Hindlimb muscle (tissue), 1 donor: ENCODE measurements at regions not wholly inside any gene's neighbourhood (a gene's known extent, or its start where the extent isn't known, plus 50 kb on each side); places are given as distances from the start of the nearest gene placed in this dataset.

Experiments used
- DNase-seq: peaks from one replicate; pipeline ENCODE4 v3.0.0-alpha.2; 2013

DNA sequence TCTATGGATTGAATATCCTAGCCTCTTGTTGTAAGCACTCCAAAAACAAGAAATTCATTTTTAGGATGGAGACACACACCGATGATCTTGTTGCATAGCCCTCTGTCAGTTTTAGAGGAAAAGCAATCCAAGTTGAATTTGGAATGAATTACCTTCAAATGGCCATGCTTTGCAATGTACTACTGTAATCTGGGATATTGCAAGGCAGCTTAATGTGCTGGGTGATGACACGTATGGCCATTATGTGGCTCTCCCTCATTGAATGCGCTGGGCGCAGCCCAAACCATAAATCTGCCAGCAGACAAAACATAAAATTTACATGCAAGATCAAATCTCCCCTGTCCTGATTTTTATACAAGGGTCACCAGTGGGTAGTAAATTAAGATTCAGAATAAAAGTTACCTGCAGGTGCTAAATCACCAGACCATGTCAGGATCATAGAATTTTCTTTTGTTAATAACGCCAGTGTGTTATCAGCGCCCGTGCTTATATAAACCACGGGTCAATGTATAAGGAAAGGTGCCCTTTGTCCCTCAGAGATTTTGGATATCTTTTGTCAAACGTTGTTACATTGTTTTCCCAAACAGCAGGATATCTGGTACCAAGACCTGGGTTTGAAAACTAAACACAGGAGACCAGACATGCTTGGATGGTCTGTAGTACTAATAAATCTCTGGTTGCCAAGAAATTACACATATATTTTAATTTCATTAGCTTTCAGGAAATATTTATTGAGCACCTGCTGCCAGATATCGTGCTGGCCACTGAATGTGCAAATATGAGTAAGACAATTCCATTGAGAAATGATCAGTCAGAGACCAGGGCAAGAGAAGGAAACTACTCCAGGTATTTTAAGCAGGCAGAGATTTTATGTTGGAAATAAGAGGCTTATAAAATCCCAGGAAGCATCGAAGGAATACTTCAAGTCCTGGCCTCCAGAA is 237.1 kb downstream of the EBLN2 start:
- DNase-seq = no peak

DNA sequence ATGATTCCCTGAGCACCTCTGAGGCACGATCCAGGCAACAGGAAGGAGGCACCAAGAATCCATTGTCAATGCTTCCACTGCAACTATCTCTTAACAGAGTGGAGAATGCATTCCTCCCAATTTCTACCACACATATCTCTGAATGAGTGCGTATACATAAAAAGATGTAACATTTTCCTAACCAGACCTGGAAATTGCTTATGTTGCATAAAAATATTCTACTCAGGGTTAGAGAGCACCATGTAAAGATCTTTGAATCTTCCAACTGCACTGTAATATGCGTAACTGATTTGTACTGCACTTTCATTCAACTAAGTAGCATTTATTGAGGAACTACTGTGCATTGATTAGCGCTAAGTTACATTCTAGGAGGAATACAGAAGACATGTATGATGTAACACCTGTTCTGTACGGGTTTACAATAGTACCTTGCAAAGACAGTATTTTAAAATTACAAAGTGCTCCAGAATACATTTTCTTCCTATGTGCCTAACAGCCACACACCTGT is 237.8 kb downstream of the EBLN2 start:
- no peak for DNase-seq

DNA sequence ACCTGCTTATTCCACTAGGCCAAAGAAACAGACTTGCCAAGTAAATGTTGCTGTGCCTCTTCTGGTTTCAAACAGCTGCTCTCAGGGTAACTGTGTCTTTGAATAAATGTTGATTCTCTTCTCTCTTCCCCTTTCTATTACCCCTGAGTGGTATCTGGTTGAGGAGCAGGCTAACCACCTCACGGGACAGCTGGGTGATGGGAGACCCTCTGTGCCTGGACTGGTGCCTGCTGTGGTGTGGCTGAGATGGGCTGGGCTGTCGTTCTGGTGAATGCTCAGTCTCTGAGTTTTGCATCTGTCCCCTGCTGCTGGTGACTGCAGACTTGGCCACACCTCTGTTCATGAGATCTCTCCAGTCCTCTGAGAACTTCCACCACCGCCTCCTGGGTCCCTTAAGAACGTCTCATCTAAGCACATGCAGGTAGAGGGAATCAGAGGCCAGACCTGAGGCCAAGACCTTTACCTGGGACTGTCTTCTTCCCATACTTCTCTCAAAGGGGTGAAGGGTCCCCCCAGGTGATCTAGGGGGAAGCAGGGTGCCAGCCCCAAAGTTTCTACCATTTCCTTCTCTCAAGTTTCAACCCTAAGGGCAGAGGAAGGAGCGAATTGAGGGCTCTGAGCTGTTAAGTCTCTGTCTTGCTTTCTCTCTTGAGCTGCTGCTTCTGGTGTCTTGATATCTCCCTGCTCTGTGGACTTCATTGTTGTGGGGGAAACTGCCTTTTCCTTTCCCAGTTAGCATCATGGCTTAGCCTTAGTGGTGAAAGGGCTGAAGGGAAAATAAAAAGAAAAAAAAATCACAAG is 252.9 kb downstream of the EBLN2 start:
- DNase-seq = no peak

DNA sequence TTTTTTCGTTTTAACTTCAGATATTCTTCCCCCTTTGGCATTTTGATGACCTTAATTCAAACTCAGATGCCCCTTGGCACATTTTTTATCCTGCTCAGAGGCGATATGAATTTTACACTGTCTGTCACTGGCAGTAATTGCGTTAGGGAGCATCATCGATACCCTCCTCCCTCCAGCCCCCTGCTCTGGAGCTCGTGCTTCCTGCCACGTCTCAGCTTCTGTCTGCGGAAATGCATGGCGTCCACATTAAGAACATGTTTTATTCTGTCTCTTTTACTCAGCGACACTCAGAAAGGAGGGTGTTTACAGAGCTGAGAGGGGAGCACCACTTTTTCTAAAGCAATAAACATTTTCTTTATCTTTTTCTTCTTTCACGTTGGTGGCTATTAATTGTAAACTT is 254.2 kb downstream of the EBLN2 start:
- DNase-seq = no peak

DNA sequence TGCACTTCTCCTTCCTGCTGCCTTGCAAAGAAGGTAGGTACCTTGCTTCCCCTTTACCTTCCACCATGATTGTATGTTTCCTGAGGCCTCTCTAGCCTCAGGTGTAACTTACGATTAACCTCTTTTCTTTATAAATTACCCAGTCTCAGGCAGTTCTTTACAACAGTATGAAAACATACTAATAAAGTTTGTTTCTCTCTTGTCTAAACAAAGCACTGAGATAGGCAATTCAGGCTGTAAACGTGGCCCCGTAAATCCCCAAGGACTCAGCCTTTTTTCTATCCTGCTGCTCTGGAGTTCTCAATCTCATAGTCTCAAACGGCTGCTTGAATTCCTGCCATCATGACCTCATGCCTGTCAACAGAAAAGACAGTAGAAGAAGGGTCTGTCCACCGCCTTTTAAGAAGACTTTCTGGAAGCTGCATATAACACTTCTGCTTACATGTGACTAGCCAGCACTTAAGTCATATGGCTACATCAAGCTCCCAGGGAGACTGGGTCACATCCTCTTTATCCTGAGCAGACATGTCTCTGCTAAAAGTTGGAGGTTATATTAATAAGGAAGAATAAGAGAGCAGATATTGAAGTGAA is 257.8 kb downstream of the EBLN2 start:
- DNase-seq = peak; percentile 14

DNA sequence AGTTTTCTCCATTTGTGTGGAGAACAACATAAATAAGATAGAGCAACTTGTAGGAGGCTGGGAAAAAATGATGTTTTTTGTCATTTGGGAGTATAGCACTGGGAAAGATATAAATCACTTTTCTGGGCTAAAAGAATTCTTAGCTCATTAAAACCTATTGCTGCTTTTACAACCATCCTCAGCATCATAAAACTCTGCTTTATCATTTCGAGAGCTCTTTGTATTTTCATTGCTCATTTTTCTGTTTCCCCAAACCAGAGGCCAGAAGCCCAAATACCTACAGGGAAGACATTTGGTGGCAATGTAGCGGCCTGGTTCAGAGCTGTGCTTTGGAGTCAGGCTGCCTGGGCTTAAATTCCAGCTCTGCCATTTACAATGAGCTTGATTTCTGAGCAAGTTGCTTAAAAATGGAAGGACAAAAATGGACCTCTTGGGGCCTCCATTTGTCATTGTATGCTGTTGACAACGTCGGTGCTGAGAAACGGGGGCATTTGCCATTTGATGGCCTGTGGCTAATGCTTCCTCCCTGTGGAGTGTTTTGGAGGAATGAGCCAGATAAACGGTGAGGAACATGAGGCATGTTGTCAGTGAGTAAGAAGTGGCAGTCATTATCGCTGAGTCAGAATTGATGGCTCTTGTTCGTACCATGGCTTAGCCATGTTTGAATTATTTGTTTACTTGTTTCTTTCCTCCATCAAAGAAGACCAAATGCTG is 260.0 kb downstream of the EBLN2 start:
- no peak for DNase-seq

DNA sequence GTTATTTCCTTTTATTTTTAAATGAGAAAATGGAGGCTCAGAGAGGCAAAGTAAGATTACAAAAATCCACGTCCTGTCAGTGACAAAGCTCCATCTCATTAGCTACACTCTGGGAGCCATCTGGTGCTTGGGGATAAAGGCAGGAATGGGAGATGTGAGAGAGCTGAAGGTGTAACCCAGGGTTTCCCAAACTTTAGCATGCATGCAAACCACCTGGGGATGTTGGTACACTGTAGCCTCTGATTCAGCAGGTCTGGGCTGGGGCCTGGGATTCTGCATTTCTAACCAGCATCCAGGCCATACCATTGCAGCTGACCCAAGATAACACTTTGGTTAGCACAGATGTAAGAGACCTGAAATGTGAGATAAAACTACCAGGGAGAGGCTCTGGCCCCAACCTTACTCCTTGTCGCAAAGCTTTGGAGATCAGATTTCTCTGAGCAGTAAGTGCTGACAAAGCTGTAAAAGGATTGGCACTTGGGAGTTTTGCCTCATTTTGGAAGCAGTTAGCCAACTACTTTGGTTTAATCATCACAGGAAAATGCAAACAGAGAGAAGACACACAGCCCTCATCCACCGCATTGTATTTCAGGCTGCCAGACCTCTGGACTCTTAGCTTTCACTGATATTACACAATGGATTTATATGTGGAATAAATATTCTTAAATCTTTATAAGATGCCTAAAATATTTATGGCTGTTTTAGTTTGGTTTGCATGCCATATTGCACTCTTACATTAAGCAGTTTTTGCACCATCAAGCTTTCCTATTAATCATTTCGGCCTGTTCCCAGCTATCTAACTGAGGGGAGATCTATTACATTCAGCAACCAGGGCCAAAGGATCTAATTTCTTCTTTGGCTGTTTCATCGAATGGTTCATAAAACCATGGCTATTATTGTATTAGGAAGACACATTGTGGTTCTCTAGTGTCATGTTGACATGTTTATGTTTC is 263.0 kb downstream of the EBLN2 start:
- DNase-seq = no peak

DNA sequence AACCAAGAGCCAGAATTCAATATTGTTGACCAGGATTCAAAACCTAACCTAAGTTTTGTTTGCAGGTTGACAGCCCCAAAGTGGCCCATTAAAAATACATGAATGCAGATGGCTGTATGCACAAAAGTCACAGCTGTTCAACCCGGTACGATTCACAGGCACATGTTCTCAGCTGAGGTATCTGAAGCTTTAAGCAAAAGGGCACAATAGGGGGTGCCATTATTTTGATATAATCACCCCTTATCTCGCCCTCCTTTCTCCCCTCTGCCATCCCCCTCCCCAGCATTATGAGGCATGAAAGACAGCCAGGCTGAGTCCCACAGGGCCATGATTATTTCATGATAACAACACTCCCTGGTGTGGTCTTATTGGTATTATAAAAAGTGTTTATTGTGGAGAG is 264.9 kb downstream of the EBLN2 start:
- DNase-seq = no peak

DNA sequence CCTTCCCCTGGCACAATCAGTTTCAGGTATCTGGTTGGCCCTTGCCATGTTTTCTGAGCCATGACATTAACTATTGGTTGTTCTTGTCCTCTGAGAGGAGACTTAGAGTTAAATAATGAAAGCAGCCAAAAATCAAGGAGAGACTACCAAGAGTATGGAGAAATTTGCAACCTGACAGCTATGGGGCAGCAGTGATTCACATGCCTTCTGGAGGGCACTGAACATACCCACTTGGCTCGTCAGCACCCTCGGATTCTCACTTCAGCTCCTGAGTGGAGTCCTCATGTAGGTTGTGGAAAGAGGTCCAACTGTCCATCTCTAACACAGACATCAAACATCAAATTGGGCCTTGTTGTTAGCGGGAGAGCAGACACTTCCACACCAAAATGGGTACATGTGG is 265.6 kb downstream of the EBLN2 start:
- DNase-seq = no peak
